Stimulated activated CD8-positive, alpha-beta memory T cell treated with anti-CD3 and anti-CD28 coated beads, Interleukin-15, amount 100 ng/mL, for 48 hours (primary cell): ENCODE measurements at regions not wholly inside any gene's neighbourhood (a gene's known extent, or its start where the extent isn't known, plus 50 kb on each side); places are given as distances from the start of the nearest gene placed in this dataset.
"Not testable (repeated sequence)": the region's sequence is repeated elsewhere in the genome, so short reads cannot be mapped to it uniquely, and the experiment has no call there.

Source experiments
- DNase-seq, 2 donors: peaks; one replicate each; pipeline ENCODE4 v3.0.0-alpha.2; 2020; ENCODE audit warnings: low read depth in 2 of 2

DNA sequence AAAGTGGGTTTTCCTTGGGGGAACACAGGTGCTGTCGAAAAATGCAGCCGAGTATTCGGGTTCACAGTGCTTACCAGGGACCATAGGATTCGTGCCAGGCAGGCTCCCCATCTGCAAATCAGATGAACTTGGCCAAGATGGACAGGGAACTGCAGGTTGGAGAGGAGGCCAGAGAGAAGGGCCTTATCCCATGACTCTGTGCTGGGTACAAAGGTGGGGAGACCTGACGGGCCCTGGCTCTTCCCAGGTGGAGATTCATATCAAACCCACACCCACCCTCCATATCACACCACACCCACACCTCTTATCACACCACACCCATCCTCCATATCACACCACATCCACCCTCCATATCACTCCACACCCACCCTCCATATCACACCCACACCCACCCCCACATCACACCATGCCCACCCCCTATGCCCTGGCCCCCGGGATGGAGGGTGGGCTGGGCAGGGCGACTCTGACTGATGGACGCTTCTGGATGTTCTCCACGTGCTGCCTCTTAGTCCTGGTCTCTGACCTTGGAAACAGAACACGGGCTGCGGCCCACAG, 319.7 kb downstream of the ADGRD1 start:
- no peak for DNase-seq

DNA sequence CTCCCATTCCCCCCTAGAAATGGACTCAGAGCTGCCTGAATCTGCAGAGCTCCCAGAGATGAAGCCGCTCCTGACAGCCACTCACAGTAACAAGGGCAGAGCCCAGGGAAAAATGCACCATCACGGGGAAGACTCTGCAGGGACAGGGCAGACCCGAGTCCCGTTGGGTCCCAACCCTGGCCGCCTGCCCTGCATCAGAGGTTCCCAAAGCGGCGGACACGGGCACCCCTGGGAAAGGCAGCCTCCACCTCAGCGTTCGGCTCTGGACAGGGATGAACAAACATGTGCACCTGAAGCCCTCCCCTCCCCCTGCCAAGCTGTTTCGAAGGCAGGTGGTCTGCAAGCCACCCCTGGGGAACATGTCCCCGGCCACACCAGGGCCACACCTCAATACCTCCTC, 320.4 kb downstream of the ADGRD1 start:
- DNase-seq = no peak

DNA sequence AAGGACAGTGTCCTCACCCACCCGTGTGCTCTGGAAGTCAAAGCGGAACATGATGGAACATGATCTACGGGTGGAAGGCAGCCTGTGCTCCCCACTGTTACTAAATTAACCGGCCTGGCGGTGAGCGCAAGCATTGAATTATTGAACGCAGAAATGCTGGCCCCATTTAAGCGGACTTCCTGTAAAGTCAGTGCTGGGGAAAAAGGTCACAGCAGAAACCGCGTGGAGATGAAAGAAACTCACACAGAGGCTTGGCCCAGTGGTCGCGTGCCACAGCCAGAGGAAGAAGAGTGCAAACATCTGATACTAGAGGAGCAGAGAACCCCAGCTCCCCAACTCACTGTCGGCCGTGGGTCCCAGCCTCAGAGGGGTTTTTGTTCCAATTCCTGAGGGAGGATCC, 321.2 kb downstream of the ADGRD1 start:
- DNase-seq = no peak

DNA sequence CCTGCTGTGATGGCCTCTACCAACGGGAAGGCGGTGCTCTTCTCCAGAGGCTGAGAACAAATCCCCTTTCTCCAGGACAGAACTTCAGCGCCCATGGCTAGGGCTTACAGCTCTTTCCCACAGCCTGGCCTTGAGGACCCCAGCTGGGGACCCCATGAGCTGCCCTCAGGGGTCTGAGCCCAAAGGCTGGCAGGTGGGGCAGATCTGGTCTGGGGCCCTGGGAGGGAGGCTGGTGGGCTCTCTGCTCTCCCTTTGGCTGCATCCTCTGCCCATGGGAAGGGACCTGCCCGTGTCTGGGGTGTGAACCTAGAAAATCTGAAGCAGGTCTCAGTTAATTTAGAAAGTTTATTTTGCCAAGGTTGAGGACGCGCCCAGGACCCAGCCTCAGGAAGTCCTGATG, 322.1 kb downstream of the ADGRD1 start:
- DNase-seq = no peak

DNA sequence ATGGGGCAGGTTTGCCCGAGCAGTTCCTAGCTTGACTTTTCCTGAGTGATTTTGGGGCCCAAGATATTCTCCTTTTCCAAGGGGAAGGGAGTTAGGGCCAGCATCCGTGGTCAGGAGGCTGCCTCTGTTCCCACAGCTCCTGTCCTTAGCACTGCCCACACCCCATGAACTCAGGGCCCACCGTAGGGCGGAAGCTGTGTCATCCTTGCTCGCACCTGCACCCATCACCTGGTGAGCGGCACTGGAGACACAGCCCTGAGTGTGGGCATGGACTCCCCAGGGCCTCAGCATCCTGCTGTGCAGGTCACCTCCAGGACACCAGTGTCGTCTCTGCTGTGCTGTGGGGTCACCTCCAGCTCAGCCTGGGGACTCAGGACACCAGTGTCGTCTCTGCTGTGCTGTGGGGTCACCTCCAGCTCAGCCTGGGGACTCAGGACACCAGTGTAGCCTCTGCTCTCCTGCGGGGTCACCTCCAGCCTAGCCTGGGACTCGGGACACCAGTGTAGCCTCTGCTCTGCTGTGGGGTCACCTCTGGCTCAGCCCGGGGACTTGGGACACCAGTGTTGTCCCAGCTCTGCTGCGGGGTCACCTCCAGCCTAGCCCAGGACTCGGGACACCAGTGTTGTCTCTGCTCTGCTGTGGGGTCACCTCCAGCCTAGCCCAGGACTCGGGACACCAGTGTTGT, 322.9 kb downstream of the ADGRD1 start:
- DNase-seq = no peak

DNA sequence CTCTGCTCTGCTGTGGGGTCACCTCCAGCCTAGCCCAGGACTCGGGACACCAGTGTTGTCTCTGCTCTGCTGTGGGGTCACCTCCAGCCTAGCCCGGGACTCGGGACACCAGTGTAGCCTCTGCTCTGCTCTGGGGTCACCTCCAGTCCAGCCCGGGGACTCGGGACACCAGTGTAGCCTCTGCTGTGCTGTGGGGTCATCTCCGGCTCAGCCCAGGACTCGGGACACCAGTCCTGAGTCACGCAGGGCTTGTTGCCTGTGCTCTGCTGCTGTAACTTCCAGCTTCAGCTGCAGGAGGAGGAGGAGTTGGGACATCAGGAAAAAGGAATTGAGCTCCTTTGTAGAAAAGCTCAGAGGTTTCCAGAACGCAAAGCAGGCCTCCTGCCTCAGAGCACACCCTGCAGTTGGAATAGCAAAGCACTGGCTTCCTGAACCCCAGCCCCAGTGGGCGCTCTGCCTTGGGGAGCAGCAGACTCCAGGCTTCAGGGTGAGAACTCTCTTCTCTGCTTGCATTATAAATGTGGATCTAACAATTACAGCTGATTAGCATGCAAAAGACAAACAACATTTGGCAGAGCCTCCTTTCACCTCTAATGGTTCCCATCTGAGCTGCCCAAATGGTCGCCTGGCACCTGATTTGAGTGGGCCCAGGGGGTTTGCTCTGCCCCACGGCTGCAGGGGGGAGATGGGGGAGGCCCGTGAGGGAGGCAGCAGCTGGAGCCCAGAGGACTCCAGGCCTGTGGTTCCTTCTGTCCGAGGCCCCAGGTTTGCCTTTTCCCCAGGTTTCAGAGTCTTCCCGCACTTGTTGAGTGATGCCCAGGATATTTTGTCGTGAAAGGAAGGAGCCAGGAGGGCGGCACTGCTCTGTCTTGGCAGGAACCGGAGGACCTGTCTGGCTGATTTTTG, 323.7 kb downstream of the ADGRD1 start:
- DNase-seq = not testable (repeated sequence)

DNA sequence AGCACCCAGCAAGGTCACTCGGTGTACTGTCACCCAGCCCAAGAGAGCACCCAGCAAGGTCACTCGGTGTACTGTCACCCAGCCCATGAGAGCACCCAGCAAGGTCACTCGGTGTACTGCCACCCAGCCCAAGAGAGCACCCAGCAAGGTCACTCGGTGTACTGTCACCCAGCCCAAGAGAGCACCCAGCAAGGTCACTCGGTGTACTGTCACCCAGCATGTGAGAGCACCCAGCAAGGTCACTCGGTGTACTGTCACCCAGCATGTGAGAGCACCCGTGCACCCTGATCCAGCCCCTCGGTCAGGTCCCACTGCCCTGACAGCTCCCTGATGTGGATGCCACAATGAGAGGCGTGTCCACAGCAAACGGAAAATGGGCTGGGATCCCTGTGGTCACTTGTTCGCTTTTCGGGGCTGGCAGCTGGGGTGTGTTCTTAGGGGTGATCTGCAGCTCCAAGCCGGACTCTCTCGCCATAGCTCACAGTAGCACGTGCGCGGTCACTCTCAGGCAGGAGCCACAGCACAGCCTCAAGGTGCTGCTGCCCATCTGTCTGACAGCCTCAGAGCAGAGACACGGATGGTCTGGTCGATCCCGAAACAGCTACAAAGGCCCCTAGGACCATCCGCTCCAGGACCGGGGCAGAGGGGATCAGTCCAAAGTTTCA, 324.9 kb downstream of the ADGRD1 start:
- not testable (repeated sequence) for DNase-seq

DNA sequence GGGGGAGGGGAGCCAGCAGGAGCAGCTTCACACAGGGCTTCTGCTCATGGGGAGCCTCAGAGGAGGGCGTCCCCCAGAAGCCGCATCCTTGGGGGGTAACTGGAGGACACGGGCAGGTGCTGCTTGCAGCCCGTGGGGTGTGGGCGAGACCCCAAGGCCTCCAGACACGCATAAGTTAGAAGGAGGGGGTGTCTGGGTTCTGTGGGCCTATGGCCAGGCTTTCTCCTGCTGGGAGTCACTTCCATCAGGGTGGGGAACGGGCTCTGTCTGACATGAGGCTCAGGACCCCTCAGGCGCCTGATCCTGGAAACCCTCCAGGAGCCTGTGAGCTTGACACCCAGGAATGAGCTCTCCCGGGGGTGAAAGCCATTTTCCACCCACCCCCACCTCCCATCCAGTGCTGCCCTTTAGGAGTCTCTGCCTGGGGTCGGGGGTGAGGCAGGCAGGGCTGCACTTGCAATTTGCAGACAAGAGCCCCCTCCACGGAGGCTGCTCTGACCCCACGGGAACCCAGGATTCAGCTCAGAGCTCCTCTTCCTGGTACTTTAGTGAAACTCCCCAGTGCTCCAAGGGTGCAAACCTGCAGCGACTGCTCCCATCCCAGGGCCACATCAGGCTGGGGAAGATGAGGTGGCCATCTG, 325.7 kb downstream of the ADGRD1 start:
- no peak for DNase-seq

DNA sequence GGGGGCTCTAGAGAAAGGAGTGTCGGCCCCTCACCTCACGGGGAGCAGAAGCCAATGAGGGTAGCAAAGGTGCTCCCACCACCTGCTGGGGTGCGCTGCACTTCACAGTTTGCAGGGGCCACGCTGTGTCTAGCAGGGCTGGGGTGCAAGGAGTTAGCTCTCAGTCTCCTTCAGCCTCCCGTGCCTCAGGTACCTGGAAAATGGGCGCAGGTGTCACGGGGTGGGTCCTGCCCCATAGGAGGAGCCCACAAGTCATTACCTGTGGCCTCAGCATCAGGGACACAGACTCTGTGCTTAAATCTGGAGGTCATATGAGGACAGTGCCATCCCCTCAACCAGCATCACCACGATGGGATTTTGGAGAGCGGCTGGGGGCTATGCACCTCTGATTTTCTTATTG, 326.7 kb downstream of the ADGRD1 start:
- DNase-seq = no peak

DNA sequence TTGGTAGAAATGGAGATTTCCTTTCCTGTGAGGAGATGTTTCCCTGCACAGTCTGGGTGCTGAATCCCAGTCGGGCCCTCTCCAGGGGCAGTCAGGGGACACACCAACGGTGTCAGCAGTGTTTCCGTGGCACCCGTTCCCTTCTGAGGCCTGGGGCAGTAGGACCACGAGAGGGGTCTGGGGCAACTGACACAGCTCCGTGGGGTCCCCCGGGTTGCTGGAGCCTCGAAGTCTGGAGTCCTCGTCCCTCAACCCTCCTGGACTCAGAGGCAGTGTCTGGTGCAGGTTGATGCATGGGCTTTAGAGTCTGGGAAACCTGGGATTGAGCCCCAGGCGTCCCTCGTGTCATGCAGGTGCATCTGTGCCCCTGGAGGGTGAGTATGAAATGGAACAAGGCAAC, 327.3 kb downstream of the ADGRD1 start:
- no peak for DNase-seq

DNA sequence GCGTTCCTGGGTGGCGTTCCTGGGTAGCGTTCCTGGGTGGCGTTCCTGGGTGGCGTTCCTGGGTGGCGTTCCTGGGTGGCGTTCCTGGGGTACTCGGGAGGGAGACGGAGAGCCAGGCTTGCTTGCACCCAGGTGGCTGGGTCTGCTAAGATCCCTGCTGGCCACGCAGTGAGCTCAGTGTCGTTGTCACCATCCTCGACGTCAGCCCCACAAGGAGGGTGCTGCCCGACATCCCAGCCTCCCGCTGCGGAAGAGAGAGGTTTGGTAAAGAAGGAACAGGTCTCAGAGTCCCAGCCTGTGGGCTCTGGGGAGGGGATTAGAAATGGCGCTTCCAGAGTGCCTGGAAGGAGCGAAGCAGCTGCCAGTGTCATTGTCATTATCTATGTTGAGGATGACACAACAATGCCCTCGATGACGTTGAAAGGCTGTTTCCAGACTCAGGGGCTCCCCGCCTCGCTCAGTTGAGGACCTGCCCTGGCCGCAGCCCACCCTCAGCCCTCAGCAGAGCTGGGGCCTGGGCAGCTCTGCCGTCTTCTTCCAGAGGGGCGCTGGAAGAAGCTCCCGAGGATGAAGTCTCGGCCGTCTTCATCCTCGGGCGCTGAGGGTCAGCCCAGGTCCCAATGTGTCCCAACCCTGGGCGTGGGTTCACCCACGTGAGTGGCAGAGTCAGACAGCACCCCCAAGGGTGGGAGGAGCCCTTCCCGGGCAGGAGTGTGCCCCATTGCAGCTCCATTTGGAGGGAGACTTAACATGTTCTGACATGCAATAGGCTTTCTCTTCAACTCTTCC, 328.8 kb downstream of the ADGRD1 start:
- DNase-seq = no peak

DNA sequence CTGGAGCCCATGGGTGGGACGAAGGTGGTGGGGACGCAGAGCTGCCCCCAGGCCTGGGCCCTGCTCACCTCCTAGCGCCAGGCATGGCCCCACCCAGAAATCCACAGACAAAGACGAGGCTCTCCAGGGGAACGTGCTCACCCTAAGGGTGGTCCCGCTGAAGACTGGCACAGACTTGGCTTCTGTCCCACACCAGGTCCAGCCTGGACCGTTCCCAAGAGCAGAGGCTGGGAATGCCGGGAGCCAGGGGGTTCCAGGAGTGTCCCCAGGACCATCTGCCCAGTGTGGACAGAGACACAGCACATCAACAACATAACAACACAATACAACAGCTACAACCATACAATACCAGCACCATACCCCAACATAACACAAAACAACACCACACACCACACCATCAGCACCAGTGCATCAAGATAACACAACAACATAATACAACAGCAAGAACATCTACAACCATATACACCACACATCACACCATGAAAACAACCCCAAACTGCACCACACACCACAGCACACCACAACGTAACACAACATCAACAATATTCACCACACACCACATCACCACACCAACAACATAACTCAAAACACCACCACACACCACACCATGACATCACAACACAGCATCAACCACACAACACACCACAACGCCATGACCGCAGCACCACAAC, 329.6 kb downstream of the ADGRD1 start:
- no peak for DNase-seq

DNA sequence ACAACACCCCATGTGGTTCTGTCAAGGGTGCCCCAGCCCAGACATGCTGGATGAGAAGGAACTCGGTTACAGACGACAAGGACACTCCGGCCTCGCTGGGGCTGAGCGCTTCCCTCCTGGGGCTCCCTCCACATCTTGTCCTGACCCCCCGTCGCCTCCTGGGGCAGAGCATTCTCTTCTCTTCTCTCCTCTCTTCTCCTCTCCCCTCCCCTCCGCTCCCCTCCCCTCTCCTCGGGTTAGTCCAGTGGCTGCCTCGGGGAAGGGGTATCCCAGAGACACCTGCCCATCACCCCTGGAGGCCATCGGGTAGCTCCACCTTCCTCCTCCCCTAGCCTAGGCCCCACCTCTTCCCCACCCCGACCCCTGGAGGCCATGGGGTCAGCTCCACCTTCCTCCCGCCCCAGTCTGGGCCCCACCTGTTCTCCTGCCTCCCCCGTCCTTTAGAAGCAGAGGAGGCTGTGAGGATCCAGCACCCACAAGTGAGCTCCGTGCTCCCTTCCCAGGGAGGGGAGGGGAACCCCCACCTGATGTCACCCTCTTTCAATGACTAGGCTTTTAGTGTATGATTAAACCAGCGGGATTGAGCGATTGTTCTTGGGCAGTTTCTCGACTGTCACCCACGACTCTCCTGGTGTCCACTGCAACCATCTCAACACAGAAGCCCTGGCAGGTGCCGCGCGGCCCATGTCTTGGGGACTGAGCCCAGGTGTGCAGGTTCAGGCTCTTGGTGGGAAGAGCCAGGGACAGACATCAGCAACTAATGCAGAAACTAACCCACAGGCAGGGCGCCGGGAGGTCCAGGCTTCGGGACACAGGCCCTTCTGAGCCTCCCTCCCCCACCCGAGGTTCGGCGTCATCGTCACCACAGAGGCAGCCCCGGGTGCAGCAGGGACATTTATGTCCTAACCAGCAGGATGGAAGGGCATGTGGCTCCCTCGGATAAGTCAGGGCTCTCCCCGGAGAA, 330.4 kb downstream of the ADGRD1 start:
- not testable (repeated sequence) for DNase-seq

DNA sequence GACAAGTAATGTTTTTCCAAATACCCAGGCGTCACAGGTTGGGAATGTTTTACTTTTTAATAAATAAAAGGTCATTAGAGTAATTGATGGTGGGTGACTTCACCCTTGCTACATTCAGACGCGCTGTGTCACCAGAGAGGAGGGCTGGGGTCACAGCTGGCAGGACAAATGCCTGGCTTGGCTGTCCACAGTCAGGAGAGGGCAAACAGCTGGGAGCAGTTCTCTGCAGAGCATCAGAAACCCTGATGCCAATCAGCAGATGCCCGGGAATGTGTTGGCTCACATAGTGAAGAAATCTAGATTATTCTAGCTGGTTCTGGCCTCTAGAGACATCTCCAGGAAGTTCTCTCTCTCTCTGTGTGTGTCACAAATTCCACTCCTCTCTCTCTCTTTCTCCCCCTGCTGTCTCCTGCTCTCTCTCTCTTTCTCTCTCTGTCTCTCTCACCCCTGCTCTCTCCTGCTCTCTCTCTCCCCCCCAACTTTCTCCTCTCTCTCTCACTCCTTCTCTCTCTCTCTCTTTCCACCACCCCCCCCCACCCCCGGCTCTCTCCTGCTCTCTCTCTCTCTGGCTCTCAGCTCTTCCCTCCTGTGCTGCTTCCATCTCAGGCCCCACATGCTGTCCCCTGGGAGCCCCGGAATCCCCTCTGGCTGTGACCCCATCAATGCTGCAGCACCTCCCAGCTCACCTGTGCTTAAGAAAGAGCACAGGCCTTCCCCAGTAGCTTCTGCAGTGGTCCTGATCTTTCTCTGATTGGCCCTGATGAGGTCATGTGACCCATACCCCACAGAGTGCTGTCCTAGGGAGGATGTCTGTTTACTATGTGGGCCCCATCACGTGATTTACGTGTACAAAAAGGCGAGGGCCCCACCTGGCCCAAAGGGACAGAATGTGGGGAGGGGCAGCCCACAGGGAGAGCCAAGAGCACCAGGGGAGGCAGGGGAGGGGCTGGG, 331.5 kb downstream of the ADGRD1 start:
- not testable (repeated sequence) for DNase-seq

DNA sequence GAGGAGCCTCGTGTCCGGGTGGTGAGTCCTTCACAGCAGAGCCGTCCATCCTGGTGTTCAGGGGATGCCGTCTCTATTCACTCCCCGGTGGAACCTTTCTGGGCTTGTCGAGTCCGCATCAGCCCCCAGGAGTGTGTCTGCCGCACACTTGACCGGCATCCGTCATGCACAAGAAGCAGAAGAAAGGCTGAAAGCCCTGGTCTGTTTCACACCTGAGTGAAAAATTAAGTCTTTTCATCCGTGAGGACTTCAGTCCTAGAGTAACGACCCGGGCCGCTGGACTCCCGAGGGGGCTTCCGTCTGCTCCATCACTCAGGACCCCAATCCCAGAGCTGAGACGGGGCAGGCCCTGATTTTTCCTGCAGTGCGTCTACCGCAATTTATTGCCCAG, 332.2 kb downstream of the ADGRD1 start:
- not testable (repeated sequence) for DNase-seq

DNA sequence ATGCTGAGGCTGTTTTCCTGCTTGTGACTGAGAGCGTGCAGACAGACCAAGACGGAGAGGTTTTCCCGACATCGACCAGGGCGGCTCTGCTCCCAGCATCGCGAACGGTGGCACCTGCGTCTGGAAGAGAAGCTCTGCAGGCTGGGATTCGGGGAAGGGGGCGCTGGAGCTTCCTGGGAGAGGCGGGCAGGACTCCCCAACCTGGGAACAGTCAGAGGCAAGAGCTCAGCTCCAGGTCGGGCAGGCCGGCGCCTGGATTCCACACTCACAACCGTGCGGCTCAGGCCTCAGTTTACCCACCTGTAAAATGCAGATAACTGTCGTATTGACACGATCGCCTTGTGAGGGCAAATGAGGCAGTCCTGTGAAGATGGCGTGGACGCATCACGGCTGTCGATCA, 332.6 kb downstream of the ADGRD1 start:
- not testable (repeated sequence) for DNase-seq

DNA sequence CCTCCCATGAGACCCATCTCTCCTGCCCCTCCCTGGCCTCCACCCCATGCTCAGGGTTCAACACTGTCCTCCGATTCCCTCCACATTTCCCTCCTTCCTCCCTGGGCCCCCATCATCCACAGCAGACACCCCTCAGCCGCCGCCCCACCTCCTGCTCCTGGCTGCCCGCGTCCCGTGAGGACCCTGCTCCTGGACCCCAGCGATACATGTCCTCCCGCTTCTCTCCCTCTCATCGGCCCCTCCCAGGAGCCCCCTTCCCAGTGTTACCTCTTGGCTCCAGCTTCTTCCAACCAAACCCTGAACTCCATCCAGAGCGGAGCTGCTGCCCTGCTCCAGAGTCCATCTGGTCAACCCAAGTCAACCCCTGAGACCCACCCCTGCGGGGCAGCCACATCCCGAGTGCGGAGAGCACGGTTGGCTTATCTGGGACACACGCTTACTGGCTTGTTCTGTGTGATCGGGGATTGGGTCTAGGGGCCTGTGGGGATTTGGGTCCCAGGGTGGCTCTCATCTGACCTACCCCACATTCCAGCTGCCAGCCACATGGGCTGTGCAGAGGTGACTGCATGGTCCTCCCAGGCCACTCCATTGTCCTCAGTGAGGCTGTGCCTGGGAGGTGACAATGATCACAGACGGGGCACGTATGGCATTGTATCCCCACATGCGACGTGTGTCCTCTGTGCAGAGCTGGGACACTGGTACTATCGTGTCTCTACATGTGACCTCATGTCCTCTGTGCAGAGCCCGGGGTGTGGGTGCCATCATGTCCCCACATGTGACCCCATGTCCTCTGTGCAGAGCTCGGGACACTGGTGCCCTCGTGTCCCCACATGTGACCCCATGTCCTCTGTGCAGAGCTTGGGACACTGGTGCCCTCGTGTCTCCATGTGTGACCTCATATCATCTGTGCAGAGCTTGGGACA, 333.6 kb downstream of the ADGRD1 start:
- no peak for DNase-seq
